PC-9 (cell line): ENCODE measurements at regions not wholly inside any gene's neighbourhood (a gene's known extent, or its start where the extent isn't known, plus 50 kb on each side); places are given as distances from the start of the nearest gene placed in this dataset.

Experiments used
- CTCF ChIP-seq: fragments of 200-600 bp; sonication (generic); conservative IDR thresholded peaks from 2 replicates; pipeline ENCODE4 v1.6.1; 2017; ENCODE audit warnings: mixed run types, antibody characterized with exemption, mild to moderate bottlenecking, moderate library complexity
- EZH2 ChIP-seq: fragments of 200-600 bp; sonication (generic); IDR thresholded peaks from 2 replicates; pipeline ENCODE4 v1.8.0; 2017; ENCODE audit warnings: antibody characterized with exemption, low read depth

GRCh38 chr19:34600366-34600765, 76.6 kb downstream of the SCGB2B2 start:
- TF ChIP-seq CTCF (no peak), EZH2 (no peak)
